Muscle of leg (tissue), 3 donors: ENCODE measurements at regions not wholly inside any gene's neighbourhood (a gene's known extent, or its start where the extent isn't known, plus 50 kb on each side); places are given as distances from the start of the nearest gene placed in this dataset.

Experiments used
- DNase-seq: peaks from one replicate; pipeline ENCODE4 v3.0.0; 2013
- H3K27ac ChIP-seq: one replicate; pipeline ENCODE4 v1.5.1; 2013; ENCODE audit warnings: mild to moderate bottlenecking, low read length, control low read depth
- H3K27me3 ChIP-seq: one replicate; pipeline ENCODE4 v1.6.1; 2013; ENCODE audit warnings: low read length; ENCODE audit not compliant: control insufficient read depth, insufficient read depth
- H3K36me3 ChIP-seq: one replicate; pipeline ENCODE4 v1.6.1; 2013; ENCODE audit warnings: low read length; ENCODE audit not compliant: control insufficient read depth, insufficient read depth
- H3K4me1 ChIP-seq: one replicate; pipeline ENCODE4 v1.6.1; 2013; ENCODE audit warnings: low read length; ENCODE audit not compliant: control insufficient read depth, insufficient read depth
- H3K4me3 ChIP-seq: one replicate; pipeline ENCODE4 v1.5.1; 2013; ENCODE audit warnings: low read length, control low read depth
- H3K9me3 ChIP-seq: replicated peaks from 2 replicates; pipeline ENCODE4 v1.6.1; 2013; ENCODE audit warnings: low read depth, low read length; ENCODE audit not compliant: control insufficient read depth
- WGBS: methylation state at CpG from one replicate; pipeline ENCODE4 v1.1.5; 2013; ENCODE audit warnings: missing lambda C conversion rate; ENCODE audit not compliant: insufficient coverage; 5-methylcytosine and 5-hydroxymethylcytosine counted together

DNA sequence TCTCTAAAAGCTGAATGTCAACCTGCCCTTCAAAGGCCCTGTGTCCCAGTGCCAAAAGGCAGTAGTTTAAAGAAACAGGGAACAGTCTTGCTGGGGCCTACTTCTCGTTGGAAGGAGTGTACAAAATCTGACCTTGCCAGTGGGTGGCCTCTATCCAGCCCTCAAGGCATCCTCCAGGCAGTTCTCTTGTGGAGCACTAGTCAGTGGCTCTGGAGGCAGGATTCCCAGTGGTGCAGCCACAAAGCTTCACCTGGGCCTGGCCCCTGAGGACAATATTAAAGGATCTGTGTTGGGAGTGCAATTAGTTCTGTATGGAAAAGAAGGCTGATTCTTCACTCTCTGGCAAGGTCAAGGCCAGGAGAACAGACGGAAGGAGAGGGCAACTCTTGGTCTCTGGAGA lies 237.8 kb upstream of the ADAMTS9 start:
- no peaks in the 10 kb centered on the region for H3K9me3 ChIP-seq
- no peak overlapping the region for H3K27ac ChIP-seq
- no peaks in the 10 kb centered on the region for H3K36me3 ChIP-seq
- DNase-seq: no peak
- peaks cover 11% of the 10 kb centered on the region for H3K4me1 ChIP-seq
- no peaks in the 10 kb centered on the region for H3K27me3 ChIP-seq
- 29% methylated on average over 1 of the region's 2 CpGs for WGBS
- no peak overlapping the region for H3K4me3 ChIP-seq

DNA sequence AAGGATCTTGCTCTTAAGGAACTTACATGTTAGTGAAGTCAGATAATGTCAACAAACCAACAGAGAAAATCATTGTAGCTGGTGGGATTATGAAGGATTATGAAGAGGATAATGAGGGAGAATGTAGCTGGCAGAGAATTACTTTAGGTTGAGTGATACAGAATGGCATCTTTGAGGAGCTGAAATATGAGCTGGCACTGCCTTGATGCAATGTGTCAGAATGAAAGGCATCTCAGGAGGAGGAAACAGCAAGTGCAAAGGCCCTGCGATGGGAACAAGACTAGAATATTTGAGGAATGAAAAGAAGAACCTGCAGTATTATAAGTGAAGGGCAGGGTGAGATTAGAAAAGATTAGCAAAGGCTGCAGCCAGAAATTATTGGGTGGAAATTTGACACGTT lies 237.2 kb upstream of the ADAMTS9 start:
- H3K27ac ChIP-seq: no peak overlapping the region
- WGBS: 90% methylated on average over 2 of the region's 2 CpGs
- no peak for DNase-seq

DNA sequence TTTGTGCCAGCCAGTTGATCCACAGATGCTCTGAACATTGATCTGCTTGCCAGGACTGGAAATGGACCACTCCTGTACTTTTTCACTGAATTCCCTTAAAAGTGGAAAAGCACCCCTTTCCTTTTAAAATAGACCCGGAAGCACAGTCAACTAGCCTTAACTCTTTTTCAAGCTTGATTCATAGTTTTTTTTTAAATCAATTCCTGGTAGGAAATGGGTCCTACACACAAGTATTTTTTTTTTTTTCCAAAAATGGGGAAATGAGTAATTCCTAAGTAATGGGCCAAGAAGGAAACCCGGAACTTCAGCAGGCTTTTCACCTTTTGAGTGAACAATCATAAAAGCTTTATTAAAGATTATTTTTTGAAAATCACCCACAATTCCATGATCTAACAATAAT lies 234.4 kb upstream of the ADAMTS9 start:
- H3K4me1 ChIP-seq: peaks cover 3% of the 10 kb centered on the region
- DNase-seq: no peak
- H3K36me3 ChIP-seq: no peaks in the 10 kb centered on the region
- no peak overlapping the region for H3K4me3 ChIP-seq
- H3K27me3 ChIP-seq: no peaks in the 10 kb centered on the region
- H3K27ac ChIP-seq: peak overlapping the region; percentile 21
- no CpG with 5 or more reads among the region's 2 CpGs for WGBS
- H3K9me3 ChIP-seq: no peaks in the 10 kb centered on the region

More for the DNA sequence above, 237.2 kb upstream of the ADAMTS9 start:
- Histone ChIP-seq H3K4me1 (peaks cover 11% of the 10 kb centered on the region), H3K36me3 (no peaks in the 10 kb centered on the region), H3K4me3 (no peak overlapping the region), H3K27me3 (no peaks in the 10 kb centered on the region), H3K9me3 (no peaks in the 10 kb centered on the region)

DNA sequence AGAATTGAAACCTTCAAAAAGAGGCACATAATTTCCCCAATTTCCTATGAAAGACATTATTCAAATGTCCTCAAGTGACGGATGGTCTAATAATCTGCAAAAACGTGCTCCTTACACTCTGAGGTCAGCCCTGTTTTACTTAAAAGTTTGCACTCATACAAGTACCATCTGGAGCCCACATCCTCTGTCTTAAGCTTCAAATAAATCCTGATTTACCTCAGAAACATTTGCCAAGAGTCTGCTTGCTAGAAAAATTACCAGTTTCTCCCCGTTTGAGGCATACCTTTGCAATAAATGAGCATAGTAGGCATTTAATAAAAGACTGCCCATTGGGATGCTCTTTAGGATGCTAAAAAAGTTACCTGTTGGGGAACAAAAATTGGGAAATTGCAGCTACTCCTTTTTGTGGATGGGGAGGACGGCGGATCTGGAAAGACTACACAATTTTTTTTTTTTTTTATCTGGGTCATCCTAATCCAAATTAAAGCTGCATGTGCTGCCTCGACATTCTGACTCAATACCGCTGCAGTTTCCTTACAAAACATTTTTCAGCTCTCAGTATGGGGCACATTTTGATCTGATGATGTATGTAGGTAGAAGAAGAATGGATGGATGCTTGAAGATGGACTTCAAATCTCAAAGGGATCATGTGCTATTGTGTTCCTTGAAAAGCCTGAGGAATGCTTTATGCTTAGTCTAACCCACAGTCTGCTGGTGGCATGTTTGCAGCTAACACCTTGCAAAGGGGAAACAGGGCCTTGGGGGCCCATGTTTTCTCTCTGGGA lies 233.7 kb upstream of the ADAMTS9 start:
- H3K9me3 ChIP-seq: no peaks in the 10 kb centered on the region
- no peaks in the 10 kb centered on the region for H3K27me3 ChIP-seq
- H3K27ac ChIP-seq: peak overlapping the region; percentile 21
- WGBS: 50% methylated on average over 2 of the region's 7 CpGs
- H3K4me1 ChIP-seq: peaks cover 7% of the 10 kb centered on the region
- H3K36me3 ChIP-seq: no peaks in the 10 kb centered on the region
- H3K4me3 ChIP-seq: no peak overlapping the region
- no peak for DNase-seq

- DNase-seq: no peak
- H3K4me1 ChIP-seq: peaks cover 11% of the 10 kb centered on the region
- WGBS: no CpG with 5 or more reads among the region's 1 CpG
- H3K27ac ChIP-seq: no peak overlapping the region
- H3K27me3 ChIP-seq: no peaks in the 10 kb centered on the region
- no peaks in the 10 kb centered on the region for H3K36me3 ChIP-seq
- no peaks in the 10 kb centered on the region for H3K9me3 ChIP-seq
- no peak overlapping the region for H3K4me3 ChIP-seq
Measured at GRCh38 chr3:64919934-64920333, 232.1 kb upstream of the ADAMTS9 start.

GRCh38 chr3:64918989-64919388 lies 231.2 kb upstream of the ADAMTS9 start:
- no peak overlapping the region for H3K27ac ChIP-seq
- H3K27me3 ChIP-seq: no peaks in the 10 kb centered on the region
- no peaks in the 10 kb centered on the region for H3K36me3 ChIP-seq
- no peak overlapping the region for H3K4me3 ChIP-seq
- H3K4me1 ChIP-seq: peaks cover 9% of the 10 kb centered on the region
- no peak for DNase-seq
- H3K9me3 ChIP-seq: no peaks in the 10 kb centered on the region

DNA sequence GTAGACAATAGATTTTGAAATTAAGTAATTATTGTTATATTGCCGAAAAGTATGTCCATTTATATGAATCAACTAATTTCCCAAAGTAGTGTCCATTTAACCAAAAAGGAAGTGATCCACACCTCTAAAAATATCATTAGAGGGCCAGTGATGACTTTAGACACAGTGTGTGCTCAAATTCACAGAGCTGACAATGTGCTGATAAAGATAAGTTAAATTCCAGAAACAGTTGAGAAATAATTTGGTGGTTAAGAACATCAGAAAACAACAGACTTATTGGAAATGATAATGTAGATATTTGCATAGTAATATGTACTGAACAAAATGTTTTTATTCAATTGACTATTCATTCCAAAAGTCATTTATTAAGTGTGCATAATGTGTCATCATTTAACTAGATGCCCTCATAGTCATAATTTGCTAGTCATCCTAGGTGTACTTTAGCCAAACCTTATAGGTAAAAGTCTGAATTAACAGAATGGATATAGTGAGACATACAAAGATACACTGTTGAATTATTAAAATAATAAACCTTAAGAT lies 230.2 kb upstream of the ADAMTS9 start:
- H3K27me3 ChIP-seq: no peaks in the 10 kb centered on the region
- WGBS: no CpG with 5 or more reads among the region's 1 CpG
- H3K4me1 ChIP-seq: peaks cover 11% of the 10 kb centered on the region
- no peaks in the 10 kb centered on the region for H3K9me3 ChIP-seq
- DNase-seq: no peak
- H3K4me3 ChIP-seq: no peak overlapping the region
- H3K36me3 ChIP-seq: no peaks in the 10 kb centered on the region
- H3K27ac ChIP-seq: peak overlapping the region; percentile 79

GRCh38 chr3:64916937-64917336 lies 229.1 kb upstream of the ADAMTS9 start:
- no CpG with 5 or more reads among the region's 4 CpGs for WGBS
- no peak overlapping the region for H3K4me3 ChIP-seq
- no peaks in the 10 kb centered on the region for H3K9me3 ChIP-seq
- DNase-seq: peak; percentile 28
- no peaks in the 10 kb centered on the region for H3K27me3 ChIP-seq
- H3K36me3 ChIP-seq: no peaks in the 10 kb centered on the region
- H3K27ac ChIP-seq: peak overlapping the region; percentile 79
- H3K4me1 ChIP-seq: peaks cover 11% of the 10 kb centered on the region

GRCh38 chr3:64916192-64916798 lies 228.5 kb upstream of the ADAMTS9 start:
- H3K9me3 ChIP-seq: no peaks in the 10 kb centered on the region
- H3K36me3 ChIP-seq: no peaks in the 10 kb centered on the region
- no peaks in the 10 kb centered on the region for H3K27me3 ChIP-seq
- no peak for DNase-seq
- 56% methylated on average over 4 of the region's 8 CpGs for WGBS
- H3K4me1 ChIP-seq: peaks cover 11% of the 10 kb centered on the region
- no peak overlapping the region for H3K4me3 ChIP-seq
- H3K27ac ChIP-seq: peak overlapping the region; percentile 79

DNA sequence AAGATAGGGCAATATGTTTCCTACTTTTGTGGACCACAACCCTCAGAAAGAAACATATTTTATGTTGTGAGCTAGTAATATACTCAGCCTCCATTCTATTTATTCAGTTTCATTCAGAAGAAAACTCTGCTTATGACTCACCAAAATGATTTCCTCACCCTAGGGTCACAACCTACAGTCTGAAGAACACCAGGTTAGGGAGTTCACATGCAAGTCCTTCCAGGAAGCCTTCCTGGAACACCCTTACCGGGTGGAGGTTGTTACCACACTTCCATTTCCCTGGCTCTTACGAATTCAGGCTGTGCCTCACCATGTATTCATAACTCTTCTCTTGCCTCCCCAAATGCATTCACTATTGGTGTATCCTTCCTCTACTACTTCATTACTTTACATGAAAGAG lies 228.0 kb upstream of the ADAMTS9 start:
- Histone ChIP-seq H3K9me3 (no peaks in the 10 kb centered on the region), H3K27me3 (no peaks in the 10 kb centered on the region), H3K4me1 (peaks cover 11% of the 10 kb centered on the region), H3K27ac (peak overlapping the region; percentile 79), H3K4me3 (no peak overlapping the region), H3K36me3 (no peaks in the 10 kb centered on the region)
- WGBS: 100% methylated on average over 2 of the region's 2 CpGs
- no peak for DNase-seq
